Gastrocnemius medialis (tissue), 4 donors: ENCODE measurements at regions not wholly inside any gene's neighbourhood (a gene's known extent, or its start where the extent isn't known, plus 50 kb on each side); places are given as distances from the start of the nearest gene placed in this dataset.

Experiments used
- ATAC-seq, 2 donors: fragments of 150-250 bp; one replicate each; pipeline ENCODE4 v1.9.1; 2016
- DNase-seq, 2 donors: peaks; one replicate each; pipeline ENCODE4 v3.0.0-alpha.2; 2019
- H3K27ac ChIP-seq, 4 donors: fragments of 200-600 bp; sonication (generic); 1 replicate in 1 of 4; 2 replicates in 3 of 4; pipeline ENCODE4 v1.5.1; 2016 to 2018; ENCODE audit warnings: mild to moderate bottlenecking in 2 of 4, moderate library complexity in 1 of 4
- H3K27me3 ChIP-seq, 3 donors: fragments of 200-600 bp; sonication (generic) in 2 of 3; 1 replicate in 1 of 3; 2 replicates in 2 of 3; pipeline versions ENCODE4 v1.5.1 to v1.6.0; 2016 to 2019; ENCODE audit warnings: mild to moderate bottlenecking in 1 of 3, moderate library complexity in 1 of 3
- H3K36me3 ChIP-seq, 2 donors: fragments of 200-600 bp; sonication (generic) in 1 of 2; one replicate each; pipeline ENCODE4 v1.5.1; 2017 to 2018
- H3K4me1 ChIP-seq, 2 donors: fragments of 200-600 bp; sonication (generic) in 1 of 2; one replicate each; pipeline ENCODE4 v1.5.1; 2016 to 2017; ENCODE audit warnings: mild to moderate bottlenecking in 2 of 2
- H3K4me3 ChIP-seq, 4 donors: fragments of 200-600 bp; sonication (generic) in 3 of 4; 1 replicate in 1 of 4; 2 replicates in 3 of 4; pipeline ENCODE4 v1.5.1; 2016 to 2019; ENCODE audit warnings: mild to moderate bottlenecking in 2 of 4
- H3K9me3 ChIP-seq, 3 donors: fragments of 200-600 bp; sonication (generic) in 2 of 3; 1 replicate in 1 of 3; 2 replicates in 2 of 3; pipeline ENCODE4 v1.5.1; 2016 to 2019
- POLR2A ChIP-seq, 2 donors: fragments of 450-650 bp; IDR thresholded peaks; one replicate each; pipeline ENCODE4 v1.6.1; 2017; ENCODE audit warnings: antibody characterized with exemption in 2 of 2, mild to moderate bottlenecking in 2 of 2, moderate library complexity in 2 of 2
- in situ Hi-C, 4 donors: fragments of 200-750 bp; cut with MboI; loops; one replicate each; pipeline versions ENCODE4 v1.15.0 to v1.8.0; 2017; ENCODE audit warnings: low sequenced_read_pairs in 4 of 4
- intact Hi-C: fragments of 100-400 bp; cut with DNase I; formaldehyde crosslinking; loops from one replicate; pipeline ENCODE4 v1.15.1; 2023; ENCODE audit warnings: low total_unique reads
- TF ChIP-seq, protein P1 (sequence below), 5 experiments: fragments of 450-650 bp in 3 of 5; fragments of 200-600 bp in 2 of 5; sonication (generic) in 2 of 5; IDR thresholded peaks in 4 of 5; conservative IDR thresholded peaks in 1 of 5; 1 replicate in 4 of 5; 2 replicates in 1 of 5; pipeline ENCODE4 v1.5.1; 2016 to 2019; ENCODE audit warnings: antibody characterized with exemption in 5 of 5, mild to moderate bottlenecking in 3 of 5, moderate library complexity in 3 of 5

GRCh38 chr18:68340606-68341005, 374.3 kb downstream of the TMX3 start:
- TF ChIP-seq, protein P1, sequence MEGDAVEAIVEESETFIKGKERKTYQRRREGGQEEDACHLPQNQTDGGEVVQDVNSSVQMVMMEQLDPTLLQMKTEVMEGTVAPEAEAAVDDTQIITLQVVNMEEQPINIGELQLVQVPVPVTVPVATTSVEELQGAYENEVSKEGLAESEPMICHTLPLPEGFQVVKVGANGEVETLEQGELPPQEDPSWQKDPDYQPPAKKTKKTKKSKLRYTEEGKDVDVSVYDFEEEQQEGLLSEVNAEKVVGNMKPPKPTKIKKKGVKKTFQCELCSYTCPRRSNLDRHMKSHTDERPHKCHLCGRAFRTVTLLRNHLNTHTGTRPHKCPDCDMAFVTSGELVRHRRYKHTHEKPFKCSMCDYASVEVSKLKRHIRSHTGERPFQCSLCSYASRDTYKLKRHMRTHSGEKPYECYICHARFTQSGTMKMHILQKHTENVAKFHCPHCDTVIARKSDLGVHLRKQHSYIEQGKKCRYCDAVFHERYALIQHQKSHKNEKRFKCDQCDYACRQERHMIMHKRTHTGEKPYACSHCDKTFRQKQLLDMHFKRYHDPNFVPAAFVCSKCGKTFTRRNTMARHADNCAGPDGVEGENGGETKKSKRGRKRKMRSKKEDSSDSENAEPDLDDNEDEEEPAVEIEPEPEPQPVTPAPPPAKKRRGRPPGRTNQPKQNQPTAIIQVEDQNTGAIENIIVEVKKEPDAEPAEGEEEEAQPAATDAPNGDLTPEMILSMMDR (IDR thresholded peaks at IDR 0.05 in 4 of 5, conservative IDR thresholded peaks at IDR 0.05 in 1 of 5): no peak
- no peak for TF ChIP-seq POLR2A (IDR thresholded peaks at IDR 0.05)
- in situ Hi-C loops (no loop called here), intact Hi-C loops (no loop called here)
- H3K27me3 ChIP-seq: no peaks in the 10 kb centered on the region
- H3K27ac ChIP-seq: no peak overlapping the region
- ATAC-seq (no peak), DNase-seq (no peak)
- no peaks in the 10 kb centered on the region for H3K4me1 ChIP-seq
- no peak overlapping the region for H3K4me3 ChIP-seq
- no peaks in the 10 kb centered on the region for H3K36me3 ChIP-seq
- H3K9me3 ChIP-seq: no peaks in the 10 kb centered on the region

GRCh38 chr18:68330658-68331057, 384.2 kb downstream of the TMX3 start:
- no peak for ATAC-seq
- TF ChIP-seq, protein P1 (IDR thresholded peaks at IDR 0.05 in 4 of 5, conservative IDR thresholded peaks at IDR 0.05 in 1 of 5): no peak
- TF ChIP-seq POLR2A (IDR thresholded peaks at IDR 0.05): no peak
- no peaks in the 10 kb centered on the region for H3K36me3 ChIP-seq
- no peaks in the 10 kb centered on the region for H3K27me3 ChIP-seq
- intact Hi-C loops: no loop called here
- no peak overlapping the region for H3K27ac ChIP-seq
- H3K9me3 ChIP-seq: no peaks in the 10 kb centered on the region
- no peak for DNase-seq
- no peaks in the 10 kb centered on the region for H3K4me1 ChIP-seq
- H3K4me3 ChIP-seq: no peak overlapping the region
- in situ Hi-C loops: no loop called here

DNA sequence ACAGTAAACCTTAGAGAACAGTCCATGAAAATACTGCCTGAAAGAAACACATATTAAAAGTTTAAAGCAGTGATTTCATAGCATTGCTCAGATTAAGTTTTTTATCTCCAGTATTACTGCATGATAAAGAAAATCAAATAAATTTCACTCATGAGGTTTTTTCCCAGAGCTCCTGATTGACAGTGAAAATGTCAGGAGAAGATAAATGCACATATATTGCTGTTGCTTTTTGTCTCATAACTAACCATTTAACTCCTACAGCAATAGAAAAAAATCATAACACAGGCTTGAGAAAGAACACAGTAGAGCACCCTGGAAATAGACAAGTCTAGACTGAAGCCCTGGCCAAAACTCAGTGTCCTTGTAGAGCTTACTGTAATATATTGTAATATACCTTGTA, 391.0 kb downstream of the TMX3 start:
- H3K9me3 ChIP-seq: no peaks in the 10 kb centered on the region
- no peak overlapping the region for H3K27ac ChIP-seq
- H3K36me3 ChIP-seq: no peaks in the 10 kb centered on the region
- TF ChIP-seq, protein P1 (IDR thresholded peaks at IDR 0.05 in 4 of 5, conservative IDR thresholded peaks at IDR 0.05 in 1 of 5): no peak
- TF ChIP-seq POLR2A (IDR thresholded peaks at IDR 0.05): no peak
- H3K4me1 ChIP-seq: no peaks in the 10 kb centered on the region
- no peak for DNase-seq
- intact Hi-C loops: no loop called here
- in situ Hi-C loops: no loop called here
- no peak for ATAC-seq
- no peaks in the 10 kb centered on the region for H3K27me3 ChIP-seq
- H3K4me3 ChIP-seq: no peak overlapping the region

DNA sequence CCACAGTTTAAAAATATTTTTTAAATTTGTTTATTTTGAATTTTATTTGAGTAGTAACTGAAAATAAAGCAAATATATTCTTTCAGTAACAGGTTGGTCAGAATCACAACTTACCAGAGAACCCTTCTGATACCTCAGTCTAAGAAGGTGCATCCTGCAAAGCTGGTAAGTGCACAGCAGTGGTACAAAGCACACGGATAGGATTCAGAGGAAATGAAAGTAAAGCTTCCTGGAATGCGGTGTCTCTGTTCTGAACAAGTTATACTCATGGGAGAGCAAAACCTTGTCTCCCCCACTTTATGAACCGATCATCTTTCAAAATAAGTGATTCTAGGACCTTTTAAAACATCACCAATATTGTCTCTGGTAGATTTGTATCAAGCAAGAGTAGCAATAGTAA, 398.3 kb downstream of the TMX3 start:
- Histone ChIP-seq H3K27me3 (no peaks in the 10 kb centered on the region), H3K4me3 (no peak overlapping the region), H3K27ac (no peak overlapping the region), H3K9me3 (no peaks in the 10 kb centered on the region), H3K36me3 (no peaks in the 10 kb centered on the region), H3K4me1 (no peaks in the 10 kb centered on the region)
- ATAC-seq (no peak), DNase-seq (no peak)
- in situ Hi-C loops: no loop called here
- TF ChIP-seq, protein P1 (IDR thresholded peaks at IDR 0.05 in 4 of 5, conservative IDR thresholded peaks at IDR 0.05 in 1 of 5): no peak
- no peak for TF ChIP-seq POLR2A (IDR thresholded peaks at IDR 0.05)
- intact Hi-C loops: no loop called here

GRCh38 chr18:68314403-68314802, 400.5 kb downstream of the TMX3 start:
- in situ Hi-C loops: no loop called here
- Histone ChIP-seq H3K27me3 (no peaks in the 10 kb centered on the region), H3K4me1 (no peaks in the 10 kb centered on the region), H3K27ac (no peak overlapping the region), H3K9me3 (no peaks in the 10 kb centered on the region), H3K36me3 (no peaks in the 10 kb centered on the region), H3K4me3 (no peak overlapping the region)
- ATAC-seq (no peak), DNase-seq (no peak)
- intact Hi-C loops: no loop called here
- TF ChIP-seq POLR2A (IDR thresholded peaks at IDR 0.05): no peak
- TF ChIP-seq, protein P1 (IDR thresholded peaks at IDR 0.05 in 4 of 5, conservative IDR thresholded peaks at IDR 0.05 in 1 of 5): no peak
